H1 (cell line): ENCODE measurements at regions not wholly inside any gene's neighbourhood (a gene's known extent, or its start where the extent isn't known, plus 50 kb on each side); places are given as distances from the start of the nearest gene placed in this dataset.

ENCODE experiments used
- CTCF ChIA-PET: fragments of 300-600 bp; sonication (Branson Sonifier 250); formaldehyde crosslinking; loops from one replicate; lab custom pipeline; 2021; ENCODE audit not compliant: partially characterized antibody; lab: Charles Lee
- POLR2A ChIA-PET: fragments of 300-600 bp; sonication (Branson Sonifier 250); formaldehyde crosslinking; loops from one replicate; lab custom pipeline; 2021; ENCODE audit warnings: inconsistent platforms; ENCODE audit not compliant: partially characterized antibody; lab: Charles Lee
- DNase-seq, 2 experiments: peaks; one replicate each; pipeline versions ENCODE4 v3.0.0 to v3.0.0-alpha.2; 2010 to 2022; ENCODE audit warnings: low spot score in 2 of 2, low read depth in 1 of 2, mixed read lengths in 1 of 2
- FAIRE-seq: peaks from 2 replicates; lab custom pipeline; 2011; peaks lifted over from hg19 to GRCh38; lab: Jason Lieb, UNC
- H2AFZ ChIP-seq: 2 replicates; pipeline ENCODE4 v1.8.1; 2012; ENCODE audit warnings: low read length, inconsistent platforms
- H2AK5ac ChIP-seq: 2 replicates; pipeline ENCODE4 v1.6.1; 2013; ENCODE audit warnings: low read depth, low read length
- H2BK120ac ChIP-seq: replicated peaks from 2 replicates; pipeline ENCODE3; 2013; ENCODE audit warnings: low read depth, low read length, inconsistent platforms
- H2BK12ac ChIP-seq: 2 replicates; pipeline ENCODE4 v1.6.1; 2013; ENCODE audit warnings: low read depth, low read length
- H2BK15ac ChIP-seq: 2 replicates; pipeline ENCODE4 v1.6.1; 2013; ENCODE audit warnings: low read length
- H2BK20ac ChIP-seq: 2 replicates; pipeline ENCODE4 v1.6.1; 2013; ENCODE audit warnings: low read length
- H2BK5ac ChIP-seq: 2 replicates; pipeline ENCODE4 v1.6.1; 2013; ENCODE audit warnings: low read depth, low read length
- H3K14ac ChIP-seq: 2 replicates; pipeline ENCODE4 v1.6.1; 2013; ENCODE audit warnings: inconsistent platforms; ENCODE audit not compliant: insufficient read length
- H3K18ac ChIP-seq: 2 replicates; pipeline ENCODE4 v1.6.1; 2013; ENCODE audit warnings: low read length; ENCODE audit errors: extremely low read depth
- H3K23ac ChIP-seq: 2 replicates; pipeline ENCODE4 v1.6.1; 2013; ENCODE audit warnings: inconsistent platforms; ENCODE audit not compliant: insufficient read length
- H3K23me2 ChIP-seq: 2 replicates; pipeline ENCODE4 v1.6.1; 2013; ENCODE audit warnings: low read depth, low read length
- H3K27ac ChIP-seq: 2 replicates; pipeline ENCODE4 v1.6.1; 2011; ENCODE audit warnings: low read depth, low read length, inconsistent platforms
- H3K27me3 ChIP-seq, 4 experiments: replicated peaks in 1 of 4; 1 replicate in 1 of 4; 2 replicates in 3 of 4; pipeline versions ENCODE4 v1.6.1 to v1.8.1; 2011 to 2013; ENCODE audit warnings: low read length in 3 of 4, mild to moderate bottlenecking in 3 of 4, inconsistent platforms in 2 of 4, mixed read lengths in 2 of 4, moderate library complexity in 1 of 4; ENCODE audit not compliant: control insufficient read depth in 3 of 4, insufficient read depth in 3 of 4; ENCODE audit errors: extremely low read depth in 1 of 4
- H3K36me3 ChIP-seq, 4 experiments: 2 replicates each; pipeline versions ENCODE4 v1.6.1 to v1.8.1; 2011 to 2013; ENCODE audit warnings: mild to moderate bottlenecking in 4 of 4, low read length in 3 of 4, moderate library complexity in 2 of 4, control low read depth in 1 of 4, inconsistent platforms in 1 of 4; ENCODE audit not compliant: insufficient read depth in 4 of 4, control insufficient read depth in 2 of 4
- H3K4ac ChIP-seq: replicated peaks from 2 replicates; pipeline ENCODE3; 2013; ENCODE audit warnings: low read length, low read depth, mixed read lengths, inconsistent platforms; ENCODE audit not compliant: insufficient read length
- H3K4me1 ChIP-seq, 4 experiments: replicated peaks in 1 of 4; 1 replicate in 1 of 4; 2 replicates in 3 of 4; pipeline versions ENCODE4 v1.6.1 to v1.8.1; 2011 to 2013; ENCODE audit warnings: low read length in 3 of 4, inconsistent platforms in 2 of 4, mixed read lengths in 1 of 4; ENCODE audit not compliant: insufficient read depth in 4 of 4, control insufficient read depth in 3 of 4
- H3K4me2 ChIP-seq, 2 experiments: 2 replicates each; pipeline versions ENCODE4 v1.6.1 to v1.8.1; 2011 to 2013; ENCODE audit warnings: low read depth in 2 of 2, low read length in 2 of 2, control low read depth in 1 of 2, inconsistent platforms in 1 of 2, mild to moderate bottlenecking in 1 of 2; ENCODE audit not compliant: insufficient read depth in 1 of 2
- H3K4me3 ChIP-seq, 4 experiments: fragments of 200-600, 300-600 bp in 1 of 4; sonication (generic), shearing (Covaris generic), sonication (Bioruptor Twin) in 1 of 4; 2 replicates each; pipeline versions ENCODE4 v1.5.1 to v1.8.1; 2011 to 2016; ENCODE audit warnings: low read length in 4 of 4, low read depth in 3 of 4, control low read depth in 2 of 4, inconsistent platforms in 2 of 4, mild to moderate bottlenecking in 2 of 4, mixed read lengths in 1 of 4, moderate library complexity in 1 of 4; ENCODE audit not compliant: insufficient read depth in 2 of 4; ENCODE audit errors: extremely low read depth in 1 of 4
- H3K56ac ChIP-seq: replicated peaks from 2 replicates; pipeline ENCODE3; 2013; ENCODE audit warnings: low read depth, mild to moderate bottlenecking, mixed read lengths, low read length, inconsistent platforms; ENCODE audit not compliant: insufficient read length
- H3K79me1 ChIP-seq: 2 replicates; pipeline ENCODE4 v1.6.1; 2013; ENCODE audit warnings: low read depth, low read length, control low read depth
- H3K79me2 ChIP-seq, 2 experiments: 2 replicates each; pipeline versions ENCODE4 v1.6.1 to v1.8.1; 2012 to 2013; ENCODE audit warnings: low read length in 2 of 2, mild to moderate bottlenecking in 2 of 2, inconsistent platforms in 1 of 2; ENCODE audit not compliant: insufficient read depth in 2 of 2, control insufficient read depth in 1 of 2
- H3K9ac ChIP-seq, 4 experiments: replicated peaks in 1 of 4; 1 replicate in 1 of 4; 2 replicates in 3 of 4; pipeline versions ENCODE4 v1.6.1 to v1.8.1; 2011 to 2013; ENCODE audit warnings: low read depth in 3 of 4, low read length in 3 of 4, control low read depth in 2 of 4, mild to moderate bottlenecking in 2 of 4, moderate library complexity in 2 of 4, inconsistent platforms in 1 of 4; ENCODE audit errors: extremely low read depth in 1 of 4
- H3K9me3 ChIP-seq, 2 experiments: 2 replicates each; pipeline versions ENCODE4 v1.6.1 to v1.8.1; 2012 to 2013; ENCODE audit warnings: mild to moderate bottlenecking in 2 of 2, moderate library complexity in 2 of 2, control low read depth in 1 of 2, inconsistent platforms in 1 of 2, low read depth in 1 of 2, low read length in 1 of 2, mixed read lengths in 1 of 2; ENCODE audit not compliant: insufficient read depth in 2 of 2
- H4K20me1 ChIP-seq, 2 experiments: replicated peaks in 1 of 2; 2 replicates each; pipeline versions ENCODE3 to v1.8.1; 2011 to 2013; ENCODE audit warnings: inconsistent platforms in 2 of 2, low read length in 2 of 2, mild to moderate bottlenecking in 1 of 2; ENCODE audit not compliant: insufficient read depth in 2 of 2, control insufficient read depth in 1 of 2
- H4K5ac ChIP-seq: 2 replicates; pipeline ENCODE4 v1.6.1; 2013; ENCODE audit warnings: low read length, low read depth, mixed read lengths, inconsistent platforms; ENCODE audit not compliant: insufficient read length
- H4K8ac ChIP-seq: 2 replicates; pipeline ENCODE4 v1.8.0; 2013; ENCODE audit warnings: mild to moderate bottlenecking, moderate library complexity, low read length, inconsistent platforms; ENCODE audit not compliant: insufficient read depth; ENCODE audit errors: extremely low read depth
- H4K91ac ChIP-seq: replicated peaks from 2 replicates; pipeline ENCODE3; 2013; ENCODE audit warnings: low read length, mixed read lengths, inconsistent platforms; ENCODE audit not compliant: insufficient read length
- ZNF274 ChIP-seq: IDR thresholded peaks from 2 replicates; pipeline ENCODE4 v1.7.0; 2012; ENCODE audit warnings: low read length, borderline replicate concordance; ENCODE audit errors: extremely low read depth
- WGBS, 2 experiments: shearing (Covaris generic) in 1 of 2; methylation state at CpG; one replicate each; pipeline versions ENCODE4 v1.1.6 to v1.1.7; 2013 to 2015; ENCODE audit warnings: low lambda C conversion rate in 2 of 2, mixed read lengths in 2 of 2, inconsistent platforms in 1 of 2, low coverage in 1 of 2, missing lambda C conversion rate in 1 of 2; ENCODE audit not compliant: insufficient replicate concordance in 2 of 2, insufficient coverage in 1 of 2, insufficient read length in 1 of 2; ENCODE audit errors: extremely low coverage in 1 of 2, missing lambda C conversion rate in 1 of 2; 5-methylcytosine and 5-hydroxymethylcytosine counted together
- TF ChIP-seq, protein P1 (sequence below): IDR thresholded peaks from 2 replicates; pipeline ENCODE4 v1.6.1; 2012; ENCODE audit warnings: inconsistent platforms
- TF ChIP-seq, protein P2 (sequence below): IDR thresholded peaks from 2 replicates; pipeline ENCODE4 v1.6.1; 2011; ENCODE audit warnings: low read length, improper control_type of control experiment

DNA sequence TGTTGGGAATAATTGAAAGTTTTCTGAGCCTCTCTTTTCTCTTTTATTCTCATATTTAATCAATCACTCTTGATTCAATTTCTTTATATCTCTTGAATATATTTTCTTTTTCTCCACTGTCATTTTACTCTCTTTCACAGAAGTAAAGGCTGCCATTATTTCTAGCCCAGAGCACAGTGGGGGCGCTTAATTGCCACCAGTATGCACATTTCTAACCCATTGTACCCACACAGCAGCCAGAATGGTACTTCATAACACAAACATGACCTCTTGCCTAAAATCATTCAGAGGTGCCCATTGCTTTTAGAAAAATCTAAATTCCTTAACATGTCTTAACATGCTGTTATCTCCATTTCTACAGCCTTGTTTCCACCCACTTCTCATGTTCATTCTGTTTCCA is 190.2 kb upstream of the LMO3 start:
- WGBS, 2 experiments = 53% methylated on average over 1 of the region's 1 CpG; no CpG with 5 or more reads in 1 of the 2 experiments
- Histone ChIP-seq H3K79me2 (no peaks in the 10 kb centered on the region), H3K56ac (no peak overlapping the region), H4K5ac (no peak overlapping the region), H2BK12ac (0 out of 2 replicates have a peak overlapping the region, but pooled peaks have one; percentile 19), H2AFZ (0 out of 2 replicates have a peak overlapping the region, but pooled peaks have one; percentile 48), H3K27ac (no peak overlapping the region), H3K14ac (no peak overlapping the region), H2BK120ac (no peak overlapping the region), H3K9me3 (no peaks in the 10 kb centered on the region), H3K4ac (no peak overlapping the region), H4K8ac (no peak overlapping the region), H4K91ac (no peak overlapping the region), H3K4me1 (peaks cover 3 to 5% (median 4%) of the 10 kb centered on the region in 4 experiments; a peak in 4 of 7 replicates), H3K36me3 (no peaks in the 10 kb centered on the region), H2BK5ac (no peak overlapping the region), H4K20me1 (no peaks in the 10 kb centered on the region), H3K9ac (no peak overlapping the region), H3K27me3 (no peaks in the 10 kb centered on the region), H3K4me3 (no peak overlapping the region), H2BK20ac (no peak overlapping the region), H3K23ac (no peak overlapping the region), H3K23me2 (no peaks in the 10 kb centered on the region), H2BK15ac (no peak overlapping the region), H3K4me2 (0 out of 4 replicates have a peak overlapping the region, but pooled peaks of 1 of the 2 experiments have one; percentile 16), H3K18ac (peak overlapping the region; percentile 9; the same call in 1 of the 2 replicates), H2AK5ac (no peak overlapping the region), H3K79me1 (no peaks in the 10 kb centered on the region)
- ChIA-PET CTCF (interaction anchor here (0.7 kb wide), 1 partner anchor 49 kb away, joined by 3 read pairs; no protein-coding TSS in a partner anchor), POLR2A (no interaction called here)
- no peak for FAIRE-seq
- TF ChIP-seq, protein P1, sequence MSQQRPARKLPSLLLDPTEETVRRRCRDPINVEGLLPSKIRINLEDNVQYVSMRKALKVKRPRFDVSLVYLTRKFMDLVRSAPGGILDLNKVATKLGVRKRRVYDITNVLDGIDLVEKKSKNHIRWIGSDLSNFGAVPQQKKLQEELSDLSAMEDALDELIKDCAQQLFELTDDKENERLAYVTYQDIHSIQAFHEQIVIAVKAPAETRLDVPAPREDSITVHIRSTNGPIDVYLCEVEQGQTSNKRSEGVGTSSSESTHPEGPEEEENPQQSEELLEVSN = no peak
- TF ChIP-seq ZNF274 = no peak
- TF ChIP-seq, protein P2, sequence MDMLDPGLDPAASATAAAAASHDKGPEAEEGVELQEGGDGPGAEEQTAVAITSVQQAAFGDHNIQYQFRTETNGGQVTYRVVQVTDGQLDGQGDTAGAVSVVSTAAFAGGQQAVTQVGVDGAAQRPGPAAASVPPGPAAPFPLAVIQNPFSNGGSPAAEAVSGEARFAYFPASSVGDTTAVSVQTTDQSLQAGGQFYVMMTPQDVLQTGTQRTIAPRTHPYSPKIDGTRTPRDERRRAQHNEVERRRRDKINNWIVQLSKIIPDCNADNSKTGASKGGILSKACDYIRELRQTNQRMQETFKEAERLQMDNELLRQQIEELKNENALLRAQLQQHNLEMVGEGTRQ = no peak
- no peak for DNase-seq
